HL-60 (cell line): ENCODE measurements at regions not wholly inside any gene's neighbourhood (a gene's known extent, or its start where the extent isn't known, plus 50 kb on each side); places are given as distances from the start of the nearest gene placed in this dataset.

Experiments
- CTCF ChIP-seq: IDR thresholded peaks from one replicate; pipeline ENCODE4 v1.5.1; 2011; ENCODE audit warnings: low read length, control low read depth, inconsistent platforms; ENCODE audit not compliant: insufficient read depth
- POLR2AphosphoS5 ChIP-seq: IDR thresholded peaks from 2 replicates; pipeline ENCODE4 v1.6.1; 2012; ENCODE audit warnings: low read depth
- SPI1 ChIP-seq: IDR thresholded peaks from 2 replicates; pipeline ENCODE4 v1.6.1; 2012; ENCODE audit warnings: low read depth, mild to moderate bottlenecking, borderline replicate concordance

- TF ChIP-seq POLR2AphosphoS5 (no peak), SPI1 (no peak), CTCF (no peak)
Observed at GRCh38 chr9:115466756-115467155, 348.8 kb upstream of the TNC start.
